ENCODE measurements at regions not wholly inside any gene's neighbourhood (a gene's known extent, or its start where the extent isn't known, plus 50 kb on each side); places are given as distances from the start of the nearest gene placed in this dataset.
A peak's percentile ranks its signal among the peaks of the same experiment; 100 is the strongest.

DNA sequence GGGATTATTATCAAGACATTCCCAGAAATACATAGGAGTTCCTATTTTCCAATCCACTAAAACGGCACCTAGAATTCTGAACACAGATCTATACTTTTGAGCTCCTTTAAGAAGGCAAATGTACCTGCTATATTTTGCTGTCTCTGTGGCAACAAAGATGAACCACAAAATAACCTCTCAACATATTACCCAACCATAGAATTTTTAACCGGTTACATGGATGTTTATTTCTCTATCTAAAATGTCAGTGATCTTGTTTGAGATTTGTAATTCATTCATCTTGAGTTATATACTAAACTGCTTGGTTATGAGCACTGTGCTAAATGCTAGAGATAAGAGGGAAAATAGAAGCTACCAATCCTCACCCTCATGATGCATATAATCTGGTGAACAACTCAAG is 117.5 kb upstream of the HMGCLL1 start:
- CTCF ChIA-PET, result no interaction called here

DNA sequence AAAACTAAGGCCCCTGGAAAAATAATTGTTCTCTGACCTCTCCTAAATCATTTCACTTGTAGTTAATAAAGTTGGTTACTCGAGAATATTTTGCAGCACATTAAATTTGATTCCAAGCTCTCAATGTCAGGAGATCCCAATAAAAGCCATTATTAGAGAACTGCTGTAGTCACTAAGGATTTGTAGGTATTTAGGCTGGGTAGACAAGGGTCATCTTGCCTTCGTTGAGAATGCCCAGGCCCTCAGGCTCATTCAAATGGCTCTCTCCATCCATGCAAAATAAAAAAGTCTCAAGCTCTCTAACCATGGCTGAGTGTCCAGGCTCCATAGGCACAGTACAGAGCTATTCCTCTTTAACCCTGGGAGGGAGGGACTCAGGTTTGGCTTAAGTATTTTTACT is 117.0 kb upstream of the HMGCLL1 start:
- POLR2A ChIA-PET, result no interaction called here
- no peak overlapping the region for H3K4me3 ChIP-seq (ENCODE audit: low read depth, low read length)
- no peak for TF ChIP-seq CTCF (IDR thresholded peaks at IDR 0.05; ENCODE audit: insufficient read depth, low read depth, low read length)
- CTCF ChIA-PET, result no interaction called here
- no peaks in the 10 kb centered on the region for H3K27me3 ChIP-seq (ENCODE audit: control insufficient read depth, insufficient read depth, low read length)
- DNase-seq (ENCODE audit: low read depth), result no peak
- no peaks in the 10 kb centered on the region for H3K36me3 ChIP-seq (ENCODE audit: control insufficient read depth, insufficient read depth, low read length)

More for the DNA sequence above, 117.5 kb upstream of the HMGCLL1 start:
- no peaks in the 10 kb centered on the region for H3K36me3 ChIP-seq (ENCODE audit: control insufficient read depth, insufficient read depth, low read length)
- no peak for TF ChIP-seq CTCF (IDR thresholded peaks at IDR 0.05; ENCODE audit: insufficient read depth, low read depth, low read length)
- POLR2A ChIA-PET, result no interaction called here
- H3K27me3 ChIP-seq (ENCODE audit: control insufficient read depth, insufficient read depth, low read length), result no peaks in the 10 kb centered on the region
- no peak for DNase-seq (ENCODE audit: low read depth)
- H3K4me3 ChIP-seq (ENCODE audit: low read depth, low read length), result no peak overlapping the region

DNA sequence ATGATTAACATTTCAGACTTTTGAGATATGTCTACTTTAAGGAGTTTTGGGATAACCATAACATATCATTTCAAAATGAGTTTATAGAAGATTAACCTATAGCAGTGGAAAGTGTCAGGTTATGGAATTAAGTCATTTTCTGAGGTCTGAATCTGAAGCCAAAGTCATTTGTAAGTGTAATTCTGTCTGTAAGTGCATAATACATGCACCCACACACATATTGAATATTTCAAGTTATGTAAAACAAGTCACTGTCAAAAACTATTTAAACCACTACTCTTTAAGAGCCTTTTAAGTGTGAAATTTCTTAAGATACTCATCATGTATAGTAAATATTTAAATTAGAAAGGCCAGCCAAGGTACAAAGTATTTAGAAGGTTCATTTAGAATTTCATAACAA is 115.8 kb upstream of the HMGCLL1 start:
- H3K36me3 ChIP-seq (ENCODE audit: control insufficient read depth, insufficient read depth, low read length), result no peaks in the 10 kb centered on the region
- TF ChIP-seq CTCF (IDR thresholded peaks at IDR 0.05; ENCODE audit: insufficient read depth, low read depth, low read length), result no peak
- H3K4me3 ChIP-seq (ENCODE audit: low read depth, low read length), result no peak overlapping the region
- POLR2A ChIA-PET, result no interaction called here
- no peaks in the 10 kb centered on the region for H3K27me3 ChIP-seq (ENCODE audit: control insufficient read depth, insufficient read depth, low read length)
- CTCF ChIA-PET, result no interaction called here
- no peak for DNase-seq (ENCODE audit: low read depth)

DNA sequence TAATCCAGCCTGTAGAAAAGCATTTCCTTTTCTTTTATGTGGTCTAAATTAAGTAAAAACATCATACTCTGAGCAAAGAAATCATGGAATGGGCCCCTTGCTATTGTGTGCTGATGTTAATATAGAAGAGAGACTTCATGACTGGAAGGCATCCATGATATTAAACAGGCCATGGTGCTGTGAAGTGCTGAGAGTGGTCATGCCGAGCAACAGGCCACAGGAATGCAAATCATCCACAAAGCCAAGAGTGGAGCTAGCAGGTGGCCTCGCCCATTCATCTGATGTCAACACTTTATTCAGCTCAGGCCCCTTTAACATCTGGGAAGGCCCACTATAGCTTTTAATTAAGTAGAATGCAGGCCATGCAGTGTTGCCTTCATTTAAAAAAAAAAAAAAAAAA is 115.2 kb upstream of the HMGCLL1 start:
- ChIA-PET CTCF (no interaction called here), POLR2A (no interaction called here)
- no peaks in the 10 kb centered on the region for H3K36me3 ChIP-seq (ENCODE audit: control insufficient read depth, insufficient read depth, low read length)
- no peaks in the 10 kb centered on the region for H3K27me3 ChIP-seq (ENCODE audit: control insufficient read depth, insufficient read depth, low read length)
- no peak for TF ChIP-seq CTCF (IDR thresholded peaks at IDR 0.05; ENCODE audit: insufficient read depth, low read depth, low read length)
- DNase-seq (ENCODE audit: low read depth), result peak; percentile 28
- no peak overlapping the region for H3K4me3 ChIP-seq (ENCODE audit: low read depth, low read length)

DNA sequence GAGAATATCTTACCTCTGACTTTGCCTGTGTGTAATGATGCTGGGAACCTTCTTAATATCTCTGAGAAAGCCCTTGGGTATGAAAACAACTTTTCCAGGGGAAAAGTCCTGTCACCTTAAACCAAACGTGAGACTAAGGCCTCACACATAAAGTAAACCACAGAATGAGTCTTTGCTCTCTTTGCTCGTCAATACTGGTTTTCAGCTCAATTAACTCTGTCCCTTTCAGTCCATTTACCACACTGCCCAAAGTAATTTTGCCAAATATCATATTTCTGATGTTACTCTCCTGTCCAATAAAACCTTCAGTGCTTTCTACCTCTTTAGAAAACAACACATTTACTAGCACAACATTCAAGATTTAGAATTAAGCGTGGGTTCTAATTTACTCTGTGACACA is 100.5 kb upstream of the HMGCLL1 start:
- Histone ChIP-seq H3K27me3 (ENCODE audit: control insufficient read depth, insufficient read depth, low read length) (no peaks in the 10 kb centered on the region), H3K4me3 (ENCODE audit: low read depth, low read length) (no peak overlapping the region), H3K36me3 (ENCODE audit: control insufficient read depth, insufficient read depth, low read length) (no peaks in the 10 kb centered on the region)
- POLR2A ChIA-PET, result no interaction called here
- no peak for TF ChIP-seq CTCF (IDR thresholded peaks at IDR 0.05; ENCODE audit: insufficient read depth, low read depth, low read length)
- no peak for DNase-seq (ENCODE audit: low read depth)
- CTCF ChIA-PET, result no interaction called here
